Left hindlimb (tissue), 1 donor: ENCODE measurements at regions not wholly inside any gene's neighbourhood (a gene's known extent, or its start where the extent isn't known, plus 50 kb on each side); places are given as distances from the start of the nearest gene placed in this dataset.
A peak's percentile ranks its signal among the peaks of the same experiment; 100 is the strongest.
"Not testable (repeated sequence)": the region's sequence is repeated elsewhere in the genome, so short reads cannot be mapped to it uniquely, and the experiment has no call there.

Experiments used
- DNase-seq: peaks from one replicate; pipeline ENCODE4 v3.0.0-alpha.2; 2018

DNA sequence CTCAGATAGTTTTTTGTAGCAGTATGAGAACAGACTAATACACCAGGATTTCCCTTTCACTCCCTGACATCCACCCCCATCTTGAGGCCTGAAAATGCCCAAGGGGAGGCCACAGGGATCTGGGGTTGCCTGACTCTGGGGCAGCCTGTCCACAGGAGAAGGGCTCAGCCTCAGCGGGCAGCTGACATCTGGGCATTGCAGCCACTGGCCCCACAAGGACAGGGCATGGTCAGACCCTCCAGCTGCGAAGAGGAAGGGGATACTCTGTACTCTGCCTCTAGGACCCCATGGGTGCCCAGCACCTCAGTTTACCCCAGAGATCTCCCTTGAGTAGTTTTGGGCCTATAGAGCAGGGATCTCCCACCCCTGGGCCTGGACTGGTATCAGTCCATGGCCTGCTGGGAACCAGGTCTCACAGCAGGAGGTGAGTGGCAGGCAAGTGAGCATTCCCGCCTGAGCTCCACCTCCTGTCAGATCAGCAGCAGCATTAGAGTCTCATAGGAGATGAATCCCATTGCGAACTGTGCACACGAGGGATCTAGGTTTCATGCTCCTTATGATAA, 138.9 kb downstream of the HMX1 start:
- no peak for DNase-seq

DNA sequence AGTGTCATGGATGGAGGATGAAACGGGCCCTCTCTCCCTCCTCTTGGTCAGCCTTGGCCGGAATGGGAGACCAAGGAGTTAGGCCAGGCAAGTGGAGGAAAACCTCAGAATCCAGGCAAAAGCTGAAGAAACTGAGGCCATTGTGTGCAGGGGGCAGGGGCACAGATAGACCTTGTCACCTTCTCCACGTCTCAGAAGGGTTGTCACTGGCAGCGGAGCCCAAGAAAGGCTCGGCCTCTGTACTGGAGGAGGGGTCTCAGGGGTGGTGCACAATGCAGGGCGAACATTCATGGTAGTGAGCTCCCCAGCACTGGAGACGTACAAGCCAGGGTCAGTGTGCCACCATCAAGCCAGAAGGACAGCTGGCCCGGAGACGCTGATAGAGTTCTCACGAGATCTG, 139.5 kb downstream of the CPZ start:
- DNase-seq: no peak

DNA sequence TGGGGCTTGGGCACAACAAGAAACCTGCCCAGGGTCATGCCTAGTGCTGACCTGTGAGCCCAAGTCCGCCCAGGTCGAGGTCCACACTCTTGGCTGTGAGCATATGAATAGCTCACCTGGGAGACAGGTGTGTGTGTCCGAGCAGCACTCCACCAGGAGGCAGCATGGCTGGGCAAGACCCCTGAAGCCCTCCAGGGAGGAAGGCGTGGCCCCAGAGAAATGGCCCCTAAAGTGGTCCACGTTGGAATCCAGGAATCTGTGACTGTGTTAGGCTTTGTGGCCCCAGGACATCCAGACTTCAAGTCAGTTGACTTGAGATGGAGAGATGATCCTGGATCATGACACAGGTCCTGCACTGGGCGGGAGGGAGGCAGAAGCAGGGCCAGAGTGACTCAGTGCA, 138.8 kb downstream of the CPZ start:
- DNase-seq: no peak

DNA sequence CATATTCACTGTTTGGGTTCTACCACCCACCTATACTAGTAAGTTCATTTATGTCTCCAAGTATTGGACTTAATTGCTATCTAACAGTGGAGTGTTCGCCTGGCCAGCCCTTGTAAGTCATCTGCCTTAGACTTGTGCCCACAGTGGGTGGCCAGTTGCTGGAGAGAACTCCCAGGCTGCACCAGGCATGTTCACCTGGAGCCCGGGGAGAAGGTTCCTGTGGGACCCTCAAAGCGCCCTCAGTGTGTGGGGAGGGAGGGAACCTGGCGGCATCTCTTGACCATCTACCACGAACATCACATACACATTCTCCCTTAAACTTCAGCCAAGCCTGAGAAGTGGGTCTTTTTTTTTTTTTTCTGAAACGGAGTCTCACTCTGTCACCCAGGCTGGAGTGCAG, 138.1 kb downstream of the CPZ start:
- DNase-seq: no peak

DNA sequence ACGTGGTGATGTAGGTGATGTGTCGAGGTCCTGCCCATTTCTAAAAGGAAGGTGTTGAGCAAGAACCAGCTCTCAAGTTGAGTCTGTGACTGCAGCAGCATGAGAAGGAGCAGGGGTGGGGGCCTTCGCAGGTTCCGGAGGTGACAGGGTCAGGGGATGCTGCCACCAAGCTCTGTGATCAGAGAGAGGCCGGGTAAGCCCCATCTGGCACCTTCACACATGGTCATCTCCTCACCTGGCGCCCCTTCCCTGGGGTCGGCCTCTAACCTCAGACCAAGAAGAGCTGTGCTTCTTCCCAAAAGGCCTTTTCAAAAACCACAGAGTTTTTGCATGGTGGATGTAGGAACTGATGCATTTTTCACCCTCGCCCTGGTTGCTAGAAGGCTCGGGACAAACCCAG, 137.6 kb downstream of the CPZ start:
- no peak for DNase-seq

DNA sequence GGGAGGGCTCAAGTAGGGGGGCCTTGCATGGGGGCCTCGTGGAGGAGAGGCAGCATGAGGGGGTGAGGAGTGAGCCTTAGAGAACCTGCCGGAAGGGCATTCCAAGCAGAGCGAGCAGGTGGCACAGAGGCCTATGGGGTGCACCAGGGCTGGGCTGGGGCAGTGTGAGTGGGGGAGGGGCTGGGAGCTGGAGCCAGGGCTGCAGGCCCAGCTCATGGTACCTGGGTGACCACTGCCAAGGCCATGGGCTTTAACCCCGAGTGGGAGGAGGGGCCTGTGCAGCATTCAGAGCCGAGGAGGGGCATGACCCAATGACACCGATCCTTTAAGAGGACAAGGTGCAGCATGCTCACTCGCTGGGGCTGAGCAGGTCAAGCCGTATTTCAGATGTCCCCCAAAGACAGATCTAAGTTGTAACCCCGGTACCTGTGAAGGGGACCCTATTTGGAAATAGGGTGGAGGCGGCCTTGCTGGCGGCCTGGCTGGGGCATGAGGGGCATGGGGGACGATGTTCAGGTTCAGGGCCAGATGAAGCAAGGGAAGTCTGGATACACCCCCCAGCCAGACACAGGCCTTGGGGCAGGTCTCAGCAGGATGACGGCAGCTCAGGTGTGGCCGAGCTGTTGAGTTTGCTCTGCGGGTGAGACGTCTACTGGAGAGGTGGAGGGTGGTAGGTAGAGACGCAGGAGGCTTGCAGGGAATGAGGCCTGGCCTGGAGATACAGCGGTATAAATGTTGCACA, 137.0 kb downstream of the CPZ start:
- DNase-seq: no peak

- DNase-seq: no peak
Observed at GRCh38 chr4:8728536-8729407, 136.2 kb downstream of the CPZ start.

DNA sequence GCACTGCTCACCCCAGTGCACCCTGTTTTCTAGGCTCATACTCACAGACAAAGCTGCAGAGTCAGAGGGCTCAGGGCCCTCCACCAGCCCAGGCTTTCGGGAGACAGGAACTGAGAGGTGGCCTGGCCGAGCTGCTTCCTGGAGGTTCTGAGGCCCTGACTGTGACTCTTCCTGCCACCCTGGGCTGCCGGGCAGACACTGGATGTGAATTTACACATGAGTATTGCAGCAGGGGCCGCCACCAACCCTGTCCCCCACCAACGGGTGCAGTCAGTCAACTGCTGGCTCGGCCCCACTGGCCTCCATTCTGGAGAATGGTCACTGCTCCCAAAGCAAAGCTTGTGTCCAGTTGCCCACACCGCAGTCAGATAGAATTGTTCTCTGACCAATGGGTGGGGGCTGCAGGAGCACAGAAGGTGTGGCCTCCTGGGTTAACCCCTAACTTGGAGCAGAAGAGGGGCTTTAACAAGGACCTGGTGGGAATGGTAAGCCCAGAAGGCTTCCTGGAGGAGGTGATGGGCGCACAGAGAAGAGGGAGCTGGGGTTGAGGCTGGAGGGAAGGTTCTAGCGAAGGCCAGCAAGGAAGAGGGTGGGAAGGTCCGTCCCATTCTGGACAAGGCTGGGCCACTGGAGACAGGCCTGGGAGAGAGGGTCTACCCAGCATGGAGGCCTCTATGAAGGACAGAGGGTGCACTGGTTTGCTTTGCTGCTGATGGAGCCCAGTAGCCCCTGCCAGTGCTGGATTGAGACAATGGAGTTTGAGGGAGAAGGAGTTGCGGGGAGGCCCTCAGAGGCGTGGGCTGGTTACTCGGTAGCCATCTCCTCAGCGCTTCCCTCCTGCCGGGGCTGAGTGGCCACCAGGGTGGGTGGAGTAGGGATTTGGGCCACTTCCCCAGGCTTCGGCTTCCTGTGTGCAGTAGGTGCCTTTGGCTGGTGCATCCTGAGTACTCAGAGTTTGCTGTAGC, 135.3 kb downstream of the CPZ start:
- no peak for DNase-seq

GRCh38 chr4:8727131-8727530, 134.6 kb downstream of the CPZ start:
- no peak for DNase-seq

- DNase-seq: no peak
Observed at GRCh38 chr4:8726344-8726851, 133.8 kb downstream of the CPZ start.

- no peak for DNase-seq
Observed at GRCh38 chr4:8725845-8726244, 133.3 kb downstream of the CPZ start.

GRCh38 chr4:8725071-8725841, 132.7 kb downstream of the CPZ start:
- no peak for DNase-seq

- no peak for DNase-seq
Observed at GRCh38 chr4:8724436-8725070, 132.0 kb downstream of the CPZ start.

DNA sequence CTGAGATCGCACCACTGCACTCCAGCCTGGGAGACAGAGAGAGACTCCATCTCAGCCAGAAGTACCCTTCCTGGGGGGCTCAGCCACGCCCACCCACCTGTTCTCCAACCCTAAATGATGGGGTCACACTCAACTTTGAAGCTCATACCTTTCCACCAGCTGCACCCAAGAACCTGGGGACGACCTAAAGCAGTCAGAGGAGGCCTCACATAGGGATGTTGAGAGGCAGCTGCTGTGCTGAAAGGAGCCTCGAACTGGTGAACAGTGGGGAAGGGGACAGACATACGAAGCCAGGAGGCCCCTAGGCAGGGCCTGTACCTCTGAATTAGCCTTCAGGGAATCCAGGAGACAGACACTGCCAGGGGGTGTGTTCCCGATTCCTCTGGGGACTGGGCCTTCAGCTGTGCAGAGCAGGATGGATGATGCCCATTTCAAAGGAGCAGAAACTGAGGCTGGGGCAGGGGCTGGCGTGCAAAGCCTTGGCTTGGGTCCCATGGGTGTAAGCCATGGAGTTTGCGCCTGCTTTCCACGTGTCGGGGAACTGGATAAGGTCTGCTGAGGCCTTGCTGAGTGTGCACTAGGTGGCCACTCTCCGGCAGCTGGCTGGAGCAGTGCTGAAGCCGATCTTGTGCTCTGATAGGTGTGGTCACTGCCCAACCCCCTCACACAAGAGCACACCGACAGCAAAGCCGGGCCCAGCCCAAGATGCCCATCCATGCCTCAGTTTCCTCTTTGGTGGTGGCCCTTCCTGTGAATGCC, 130.8 kb downstream of the CPZ start:
- DNase-seq: no peak

- no peak for DNase-seq
Observed at GRCh38 chr4:8722556-8722955, 130.0 kb downstream of the CPZ start.

- no peak for DNase-seq
Observed at GRCh38 chr4:8721621-8722020, 129.1 kb downstream of the CPZ start.

DNA sequence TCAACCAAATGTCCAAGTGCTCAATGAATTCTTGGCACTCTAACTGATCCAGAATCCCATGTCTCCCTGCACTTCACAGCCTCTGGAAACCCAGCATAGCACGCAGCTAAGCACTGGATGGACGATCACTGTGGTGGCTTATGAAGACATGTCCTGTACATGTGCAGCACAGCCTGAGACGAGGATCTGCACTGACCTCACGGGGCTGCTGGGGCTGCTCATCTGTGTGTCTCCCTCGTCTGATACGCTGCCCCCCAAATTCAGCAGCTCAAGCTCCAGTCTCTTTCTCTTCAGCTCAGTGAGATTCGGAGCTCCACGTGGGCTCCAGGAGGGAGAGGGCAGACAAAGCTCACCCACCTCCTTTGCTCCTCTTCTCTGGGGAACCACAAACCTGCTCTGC, 126.9 kb downstream of the CPZ start:
- DNase-seq: peak; percentile 14

DNA sequence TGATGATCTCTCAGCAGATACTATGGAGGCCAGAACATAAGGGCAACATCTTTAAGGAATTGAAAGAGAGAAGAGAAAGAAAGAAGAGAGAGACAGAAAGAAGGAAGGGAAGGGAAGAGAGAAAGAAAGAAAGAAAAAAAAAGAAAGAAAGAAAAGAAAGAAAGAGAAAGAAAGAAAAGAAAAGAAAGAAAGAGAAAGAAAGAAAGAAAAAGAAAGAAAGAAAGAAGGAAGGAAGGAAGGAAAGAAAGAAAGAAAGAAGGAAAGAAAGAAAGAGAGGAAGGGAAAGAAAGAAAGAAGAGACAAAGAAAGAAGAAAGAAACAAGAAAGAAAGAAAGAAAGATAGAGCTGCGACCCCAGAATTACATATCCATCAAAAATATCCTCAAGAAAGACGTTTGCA, 124.9 kb downstream of the CPZ start:
- DNase-seq: not testable (repeated sequence)

DNA sequence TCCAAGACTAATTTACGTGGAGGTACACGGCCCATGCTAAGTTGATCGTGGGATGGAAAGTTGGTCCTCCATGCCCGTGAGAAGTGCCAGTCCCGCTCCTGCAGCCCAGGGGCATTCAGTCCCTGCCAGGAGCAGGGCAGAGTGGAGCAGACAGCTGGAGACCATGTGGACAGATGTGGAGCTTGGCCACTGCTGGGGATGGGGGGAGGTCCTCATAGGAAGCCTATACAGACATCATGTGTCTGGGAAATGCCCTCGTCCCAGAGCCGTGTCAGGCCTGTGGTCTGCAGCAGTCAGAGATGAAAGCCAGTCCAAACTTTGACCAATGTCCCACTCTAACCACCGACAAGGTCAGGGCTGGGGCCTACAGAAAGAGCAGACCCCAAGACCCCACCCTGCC, 118.4 kb downstream of the CPZ start:
- DNase-seq: no peak

DNA sequence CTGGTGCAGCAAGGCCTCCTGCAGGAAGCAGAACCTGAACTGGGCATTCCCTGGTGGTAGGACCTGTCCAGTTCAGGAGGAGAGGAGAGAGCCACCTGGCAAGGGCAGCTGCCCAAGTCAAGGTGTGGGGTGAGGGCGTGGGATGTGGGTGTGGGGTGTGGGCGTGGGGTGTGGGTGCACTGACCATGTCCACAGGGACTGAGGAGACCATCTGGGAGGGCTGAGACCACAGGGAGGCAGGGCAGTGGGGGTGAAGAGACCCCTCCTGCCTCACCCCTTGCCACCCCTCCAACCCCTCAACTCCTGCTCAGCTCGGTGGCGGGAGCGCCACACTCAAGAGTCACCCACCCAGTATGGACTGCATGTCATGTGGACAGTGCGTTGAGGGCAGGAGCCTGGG, 117.9 kb downstream of the CPZ start:
- no peak for DNase-seq
